Heart left ventricle (tissue), 13 donors: ENCODE measurements at regions not wholly inside any gene's neighbourhood (a gene's known extent, or its start where the extent isn't known, plus 50 kb on each side); places are given as distances from the start of the nearest gene placed in this dataset.

Experiments
- POLR2A ChIP-seq, 2 donors: fragments of 450-650 bp; IDR thresholded peaks; one replicate each; pipeline ENCODE4 v1.6.1; 2017; ENCODE audit warnings: antibody characterized with exemption in 2 of 2, mild to moderate bottlenecking in 2 of 2, moderate library complexity in 2 of 2
- TF ChIP-seq, protein P1 (sequence below), 12 donors: fragments of 200-600 bp; sonication (generic) in 4 of 12; IDR thresholded peaks; one replicate each; pipeline versions ENCODE4 v1.5.0 to v1.8.0; 2018 to 2022; ENCODE audit warnings: antibody characterized with exemption in 12 of 12, mild to moderate bottlenecking in 5 of 12
- donor health status: ischemic (EF 13 %, LVEDD 7.1; RV severe dilation, severe dysfunction).
- donor health status: DM: no; HTN: yes; CAD: no.
- donor health status: DM: no; HTN: no; CAD: no.
- donor health status: ischemic (EF 25% LVEDD 6.9; RV normal size, moderate dysfunction).
- donor health status: ischemic (EF 25% LVEDD 5.7; RV mildly dilated, moderate dysfunction).
- donor health status: ischemic (EF 35%, LVEDD 5.7; RV mildly dilated, moderate dysfunction).
- donor health status: nonischemic (EF 11% LVEDD 7.7; RV severe dilation, severe dysfunction).
- donor health status: DM: yes; HTN: yes; CAD: no.
- donor health status: PGD.
- donor health status: ischemic (EF 29% LVEDD 5.4; RV normal size, mild dysfunction).
- donor health status: nonischemic (EF 23%, LVEDD 6.1; RV moderate dilation, normal function).

DNA sequence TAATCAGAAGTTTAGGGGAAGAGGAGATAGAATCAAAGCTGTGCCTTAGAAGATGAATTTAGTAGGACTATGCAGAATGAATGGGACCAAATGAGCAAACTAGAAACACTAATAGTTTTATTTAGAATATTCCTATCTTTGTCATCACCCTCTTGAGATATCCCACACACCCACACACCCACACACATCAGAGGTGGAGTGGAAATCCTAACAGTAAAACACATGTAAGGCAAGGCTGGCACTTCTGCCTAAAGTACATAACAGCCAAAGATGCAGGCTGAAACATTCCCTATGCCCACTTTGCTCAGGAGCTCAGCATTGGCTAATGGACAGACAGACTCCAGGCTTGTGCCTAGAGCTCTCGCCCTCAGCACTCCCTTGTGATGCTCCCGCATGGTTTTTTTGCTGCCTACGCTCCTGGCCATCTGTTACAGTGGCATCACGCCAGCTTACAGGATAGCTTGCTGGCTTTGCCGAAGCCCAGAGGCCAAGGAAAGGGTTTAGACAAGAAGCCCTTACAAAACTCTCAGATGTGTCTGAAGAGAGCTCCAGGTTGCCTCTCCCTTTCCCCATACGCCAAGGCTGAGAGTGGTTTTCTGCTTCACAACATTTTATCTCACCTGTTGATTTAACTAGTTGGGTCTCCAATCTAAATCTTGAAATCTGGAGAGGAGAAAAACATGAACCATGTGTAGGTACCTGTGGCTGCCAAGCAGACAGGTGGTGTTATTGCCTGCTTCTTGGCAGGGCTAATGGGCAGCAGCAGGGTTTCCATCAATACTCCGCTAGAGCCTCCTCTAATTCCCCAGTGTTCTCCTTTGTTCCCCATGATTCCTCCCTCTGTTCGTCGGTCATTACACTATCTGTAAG, 282.6 kb upstream of the ID4 start:
- TF ChIP-seq, protein P1, sequence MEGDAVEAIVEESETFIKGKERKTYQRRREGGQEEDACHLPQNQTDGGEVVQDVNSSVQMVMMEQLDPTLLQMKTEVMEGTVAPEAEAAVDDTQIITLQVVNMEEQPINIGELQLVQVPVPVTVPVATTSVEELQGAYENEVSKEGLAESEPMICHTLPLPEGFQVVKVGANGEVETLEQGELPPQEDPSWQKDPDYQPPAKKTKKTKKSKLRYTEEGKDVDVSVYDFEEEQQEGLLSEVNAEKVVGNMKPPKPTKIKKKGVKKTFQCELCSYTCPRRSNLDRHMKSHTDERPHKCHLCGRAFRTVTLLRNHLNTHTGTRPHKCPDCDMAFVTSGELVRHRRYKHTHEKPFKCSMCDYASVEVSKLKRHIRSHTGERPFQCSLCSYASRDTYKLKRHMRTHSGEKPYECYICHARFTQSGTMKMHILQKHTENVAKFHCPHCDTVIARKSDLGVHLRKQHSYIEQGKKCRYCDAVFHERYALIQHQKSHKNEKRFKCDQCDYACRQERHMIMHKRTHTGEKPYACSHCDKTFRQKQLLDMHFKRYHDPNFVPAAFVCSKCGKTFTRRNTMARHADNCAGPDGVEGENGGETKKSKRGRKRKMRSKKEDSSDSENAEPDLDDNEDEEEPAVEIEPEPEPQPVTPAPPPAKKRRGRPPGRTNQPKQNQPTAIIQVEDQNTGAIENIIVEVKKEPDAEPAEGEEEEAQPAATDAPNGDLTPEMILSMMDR (IDR thresholded peaks at IDR 0.05), result no peak
- no peak for TF ChIP-seq POLR2A (IDR thresholded peaks at IDR 0.05)
